ENCODE measurements at regions not wholly inside any gene's neighbourhood (a gene's known extent, or its start where the extent isn't known, plus 50 kb on each side); places are given as distances from the start of the nearest gene placed in this dataset.

DNA sequence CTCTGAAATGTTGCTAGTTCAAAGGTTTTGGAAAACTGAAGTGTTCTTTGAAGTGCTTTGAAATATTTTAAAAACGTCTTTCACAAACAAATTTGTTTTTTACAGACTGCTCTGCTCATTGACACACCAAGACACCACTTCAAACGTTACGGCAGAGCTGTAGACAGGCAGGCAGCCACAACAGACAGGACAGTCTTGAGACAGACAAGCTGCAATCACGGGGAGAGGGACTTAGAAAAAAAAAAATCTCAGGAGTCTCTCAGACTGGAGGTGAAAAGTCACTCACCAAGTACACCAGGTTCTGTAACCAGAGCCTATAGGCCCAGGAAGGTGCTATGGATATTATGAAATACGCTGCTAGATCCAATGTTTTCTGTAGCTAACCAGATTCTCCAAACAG lies 135.4 kb downstream of the ISL1 start:
- TF ChIP-seq, protein P1, sequence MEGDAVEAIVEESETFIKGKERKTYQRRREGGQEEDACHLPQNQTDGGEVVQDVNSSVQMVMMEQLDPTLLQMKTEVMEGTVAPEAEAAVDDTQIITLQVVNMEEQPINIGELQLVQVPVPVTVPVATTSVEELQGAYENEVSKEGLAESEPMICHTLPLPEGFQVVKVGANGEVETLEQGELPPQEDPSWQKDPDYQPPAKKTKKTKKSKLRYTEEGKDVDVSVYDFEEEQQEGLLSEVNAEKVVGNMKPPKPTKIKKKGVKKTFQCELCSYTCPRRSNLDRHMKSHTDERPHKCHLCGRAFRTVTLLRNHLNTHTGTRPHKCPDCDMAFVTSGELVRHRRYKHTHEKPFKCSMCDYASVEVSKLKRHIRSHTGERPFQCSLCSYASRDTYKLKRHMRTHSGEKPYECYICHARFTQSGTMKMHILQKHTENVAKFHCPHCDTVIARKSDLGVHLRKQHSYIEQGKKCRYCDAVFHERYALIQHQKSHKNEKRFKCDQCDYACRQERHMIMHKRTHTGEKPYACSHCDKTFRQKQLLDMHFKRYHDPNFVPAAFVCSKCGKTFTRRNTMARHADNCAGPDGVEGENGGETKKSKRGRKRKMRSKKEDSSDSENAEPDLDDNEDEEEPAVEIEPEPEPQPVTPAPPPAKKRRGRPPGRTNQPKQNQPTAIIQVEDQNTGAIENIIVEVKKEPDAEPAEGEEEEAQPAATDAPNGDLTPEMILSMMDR (IDR thresholded peaks at IDR 0.05) = no peak
- TF ChIP-seq POLR2A (IDR thresholded peaks at IDR 0.05) = no peak

Data from lower leg skin (tissue), 3 donors.